B cell (primary cell): ENCODE measurements at regions not wholly inside any gene's neighbourhood (a gene's known extent, or its start where the extent isn't known, plus 50 kb on each side); places are given as distances from the start of the nearest gene placed in this dataset.

ENCODE experiments used
- ATAC-seq: fragments of 200-7000 bp; cut with Tn5 transposase; one replicate; pipeline ENCODE4 v1.10.0; 2021; ENCODE audit warnings: low read depth, mild to moderate bottlenecking, moderate number of reproducible peaks, moderate library complexity
- CTCF ChIA-PET: fragments of 350-600 bp; sonication (Branson Sonifier 250); formaldehyde crosslinking; loops from one replicate; lab custom pipeline; 2021; ENCODE audit warnings: antibody characterized with exemption, inconsistent platforms; lab: Charles Lee
- POLR2A ChIA-PET: fragments of 350-600 bp; sonication (Branson Sonifier 250); formaldehyde crosslinking; loops from one replicate; lab custom pipeline; 2021; ENCODE audit warnings: antibody characterized with exemption; lab: Charles Lee
- DNase-seq: peaks from one replicate; pipeline ENCODE4 v3.0.0; 2013
- H2AFZ ChIP-seq: 2 replicates; pipeline ENCODE4 v1.6.1; 2012; ENCODE audit warnings: mild to moderate bottlenecking, low read depth, low read length; ENCODE audit not compliant: insufficient read depth, poor library complexity, severe bottlenecking
- H3K27ac ChIP-seq, 2 donors: 1 replicate in 1 of 2; 2 replicates in 1 of 2; pipeline ENCODE4 v1.5.1; 2012 to 2013; ENCODE audit warnings: low read length in 2 of 2, mild to moderate bottlenecking in 2 of 2, moderate library complexity in 1 of 2
- H3K27me3 ChIP-seq, 4 experiments: fragments of 200-600 bp in 1 of 4; sonication (generic) in 1 of 4; replicated peaks in 1 of 4; 1 replicate in 2 of 4; 2 replicates in 2 of 4; pipeline versions ENCODE4 v1.6.1 to v1.7.0; 2013 to 2016; ENCODE audit warnings: low read length in 3 of 4, mild to moderate bottlenecking in 2 of 4, mixed read lengths in 1 of 4, moderate library complexity in 1 of 4; ENCODE audit not compliant: insufficient read depth in 4 of 4, control insufficient read depth in 3 of 4; ENCODE audit errors: control extremely low read depth in 1 of 4
- H3K36me3 ChIP-seq, 2 experiments: replicated peaks in 1 of 2; 1 replicate in 1 of 2; 2 replicates in 1 of 2; pipeline versions ENCODE4 v1.6.1 to v1.7.1; 2013; ENCODE audit warnings: low read length in 1 of 2; ENCODE audit not compliant: insufficient read depth in 2 of 2, control insufficient read depth in 1 of 2; ENCODE audit errors: control extremely low read depth in 1 of 2, extremely low read depth in 1 of 2
- H3K4me1 ChIP-seq, 2 donors: fragments of 200-600 bp in 1 of 2; sonication (generic) in 1 of 2; 1 replicate in 1 of 2; 2 replicates in 1 of 2; pipeline versions ENCODE4 v1.5.1 to v1.6.1; 2013 to 2017; ENCODE audit warnings: low read length in 2 of 2; ENCODE audit not compliant: control insufficient read depth in 2 of 2, insufficient read depth in 2 of 2
- H3K4me2 ChIP-seq: replicated peaks from 2 replicates; pipeline ENCODE3; 2012; ENCODE audit warnings: mild to moderate bottlenecking, low read depth, low read length; ENCODE audit not compliant: poor library complexity, severe bottlenecking
- H3K4me3 ChIP-seq, 5 experiments: fragments of 200-600 bp in 1 of 5; sonication (generic) in 1 of 5; 1 replicate in 3 of 5; 2 replicates in 2 of 5; pipeline versions ENCODE4 v1.5.1 to v1.7.0; 2011 to 2016; ENCODE audit warnings: low read length in 4 of 5, mild to moderate bottlenecking in 4 of 5, low read depth in 2 of 5, control low read depth in 1 of 5, moderate library complexity in 1 of 5; ENCODE audit not compliant: insufficient read depth in 1 of 5; ENCODE audit errors: control extremely low read depth in 1 of 5, extremely low read depth in 1 of 5
- H3K79me2 ChIP-seq: fragments of 200-600 bp; sonication (generic); one replicate; pipeline ENCODE4 v1.6.0; 2016; ENCODE audit warnings: low read length; ENCODE audit not compliant: control insufficient read depth, insufficient read depth
- H3K9ac ChIP-seq: fragments of 200-600 bp; sonication (generic); 2 replicates; pipeline ENCODE4 v1.6.1; 2017; ENCODE audit warnings: mild to moderate bottlenecking, low read length, moderate library complexity
- H3K9me3 ChIP-seq, 3 donors: one replicate each; pipeline versions ENCODE4 v1.6.1 to v1.7.1; 2013; ENCODE audit warnings: low read length in 2 of 3; ENCODE audit not compliant: control insufficient read depth in 2 of 3, insufficient read depth in 1 of 3; ENCODE audit errors: control extremely low read depth in 1 of 3
- H4K20me1 ChIP-seq: 2 replicates; pipeline ENCODE4 v1.6.0; 2012; ENCODE audit warnings: mild to moderate bottlenecking, low read length; ENCODE audit not compliant: insufficient read depth, control insufficient read depth, poor library complexity, severe bottlenecking
- H3K27ac Mint-ChIP-seq: one replicate; pipeline ENCODE4 v1.8.0; 2021; ENCODE audit warnings: mixed read lengths
- H3K27me3 Mint-ChIP-seq: one replicate; pipeline ENCODE4 v1.8.0; 2021; ENCODE audit warnings: mixed read lengths
- H3K4me1 Mint-ChIP-seq: one replicate; pipeline ENCODE4 v1.8.0; 2021; ENCODE audit warnings: mixed read lengths
- H3K4me3 Mint-ChIP-seq: one replicate; pipeline ENCODE4 v1.8.0; 2021; ENCODE audit warnings: mixed read lengths
- H3K9me3 Mint-ChIP-seq: one replicate; pipeline ENCODE4 v1.8.0; 2022; ENCODE audit warnings: mixed read lengths; ENCODE audit not compliant: insufficient read depth
- CTCF ChIP-seq: fragments of 200-600 bp; IDR thresholded peaks from one replicate; pipeline ENCODE4 v1.8.0; 2022; ENCODE audit warnings: antibody characterized with exemption, mild to moderate bottlenecking
- EZH2 ChIP-seq: IDR thresholded peaks from 2 replicates; pipeline ENCODE4 v1.6.1; 2012; ENCODE audit warnings: borderline replicate concordance, low read depth, mild to moderate bottlenecking, moderate library complexity, low read length; ENCODE audit not compliant: insufficient read depth, poor library complexity, severe bottlenecking
- WGBS: methylation state at CpG from one replicate; pipeline ENCODE4 v1.1.5; 2013; ENCODE audit warnings: missing lambda C conversion rate; ENCODE audit not compliant: insufficient coverage; 5-methylcytosine and 5-hydroxymethylcytosine counted together
- intact Hi-C: fragments of 100-400 bp; cut with micrococcal nuclease; formaldehyde crosslinking; loops from one replicate; pipeline ENCODE4 v1.10.0; 2022

GRCh38 chr3:137099364-137100219, 141.8 kb downstream of the IL20RB start:
- POLR2A ChIA-PET = no interaction called here
- DNase-seq = no peak
- H3K4me2 ChIP-seq = no peak overlapping the region
- WGBS = 94% methylated on average over 3 of the region's 3 CpGs
- TF ChIP-seq EZH2 = no peak
- TF ChIP-seq CTCF = no peak
- H4K20me1 ChIP-seq = no peaks in the 10 kb centered on the region
- no peak for ATAC-seq
- no peak overlapping the region for H3K4me3 Mint-ChIP-seq
- H3K9me3 ChIP-seq = no peaks in the 10 kb centered on the region
- no peaks in the 10 kb centered on the region for H3K4me1 ChIP-seq
- H3K27ac Mint-ChIP-seq = no peak overlapping the region
- H3K27me3 Mint-ChIP-seq = peaks cover 24% of the 10 kb centered on the region
- no peak overlapping the region for H3K9ac ChIP-seq
- H3K27me3 ChIP-seq = peaks cover 0 to 2% (median 0%) of the 10 kb centered on the region in 4 experiments
- H2AFZ ChIP-seq = no peak overlapping the region
- intact Hi-C loops = no loop called here
- no peak overlapping the region for H3K27ac ChIP-seq
- CTCF ChIA-PET = interaction anchor here (0.9 to 2.9 kb wide), 2 partner anchors 11 kb away, joined by 3 to 28 read pairs; no protein-coding TSS in a partner anchor
- H3K9me3 Mint-ChIP-seq = no peaks in the 10 kb centered on the region
- no peaks in the 10 kb centered on the region for H3K79me2 ChIP-seq
- H3K4me1 Mint-ChIP-seq = no peaks in the 10 kb centered on the region
- H3K36me3 ChIP-seq = no peaks in the 10 kb centered on the region
- no peak overlapping the region for H3K4me3 ChIP-seq

DNA sequence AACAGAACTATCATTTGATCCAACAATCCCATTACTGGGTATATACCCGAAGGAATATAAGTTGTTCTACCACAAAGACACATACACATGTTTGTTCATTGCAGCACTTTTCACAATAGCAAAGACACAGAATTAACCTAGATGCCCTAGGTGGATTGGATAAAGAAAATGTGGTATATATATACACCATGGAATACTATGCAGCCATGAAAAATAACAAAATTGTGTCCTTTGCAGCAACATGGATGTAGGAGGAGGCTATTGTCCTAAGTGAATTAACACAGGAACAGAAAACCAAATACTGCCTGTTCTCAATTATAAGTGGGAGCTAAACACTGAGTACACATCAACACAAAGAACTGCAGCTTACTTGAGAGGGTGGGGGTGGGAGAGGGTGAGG, 142.5 kb downstream of the IL20RB start:
- POLR2A ChIA-PET = no interaction called here
- ATAC-seq = no peak
- peaks cover 0 to under 1% of the 10 kb centered on the region in 2 donors for H3K4me1 ChIP-seq

More for the DNA sequence above, 142.5 kb downstream of the IL20RB start:
- intact Hi-C loops = no loop called here
- H3K79me2 ChIP-seq = no peaks in the 10 kb centered on the region
- H3K36me3 ChIP-seq = no peaks in the 10 kb centered on the region
- no peak overlapping the region for H2AFZ ChIP-seq
- Mint-ChIP-seq H3K27ac (no peak overlapping the region), H3K4me1 (no peaks in the 10 kb centered on the region), H3K27me3 (peaks cover 24% of the 10 kb centered on the region), H3K9me3 (no peaks in the 10 kb centered on the region), H3K4me3 (no peak overlapping the region)
- no peak overlapping the region for H3K27ac ChIP-seq
- no peak for DNase-seq
- no peak overlapping the region for H3K9ac ChIP-seq
- H3K9me3 ChIP-seq = no peaks in the 10 kb centered on the region
- peaks cover 0 to 2% (median 0%) of the 10 kb centered on the region in 4 experiments for H3K27me3 ChIP-seq
- no peak overlapping the region for H3K4me3 ChIP-seq
- WGBS = no CpG with 5 or more reads among the region's 1 CpG
- TF ChIP-seq EZH2 (no peak), CTCF (no peak)
- no peaks in the 10 kb centered on the region for H4K20me1 ChIP-seq
- CTCF ChIA-PET = interaction anchor here (2.9 kb wide), 1 partner anchor 10 kb away, joined by 28 read pairs; no protein-coding TSS in a partner anchor
- no peak overlapping the region for H3K4me2 ChIP-seq
